ENCODE measurements at regions not wholly inside any gene's neighbourhood (a gene's known extent, or its start where the extent isn't known, plus 50 kb on each side); places are given as distances from the start of the nearest gene placed in this dataset.
"Not testable (repeated sequence)": the region's sequence is repeated elsewhere in the genome, so short reads cannot be mapped to it uniquely, and the experiment has no call there.

GRCh38 chr5:173387293-173387692 is 59.1 kb upstream of the STC2 start:
- H3K4me3 ChIP-seq (ENCODE audit: insufficient read depth, low read depth, low read length); H3K27me3 ChIP-seq (ENCODE audit: control insufficient read depth, insufficient read depth, low read length); H3K36me3 ChIP-seq (replicated peaks; ENCODE audit: control insufficient read depth, insufficient read depth, low read length); DNase-seq: not testable (repeated sequence)

- Histone ChIP-seq H3K4me3 (ENCODE audit: insufficient read depth, low read depth, low read length) (no peak overlapping the region), H3K27me3 (ENCODE audit: control insufficient read depth, insufficient read depth, low read length) (no peaks in the 10 kb centered on the region), H3K36me3 (replicated peaks; ENCODE audit: control insufficient read depth, insufficient read depth, low read length) (no peaks in the 10 kb centered on the region)
- no peak for DNase-seq
These were observed 57.7 kb upstream of the STC2 start for GRCh38 chr5:173385832-173386360.

- no peak overlapping the region for H3K4me3 ChIP-seq (ENCODE audit: insufficient read depth, low read depth, low read length)
- H3K27me3 ChIP-seq (ENCODE audit: control insufficient read depth, insufficient read depth, low read length) = no peaks in the 10 kb centered on the region
- no peak for DNase-seq
These were observed 55.5 kb upstream of the STC2 start for GRCh38 chr5:173383711-173384110.

GRCh38 chr5:173378727-173379126 is 50.5 kb upstream of the STC2 start:
- Histone ChIP-seq H3K4me3 (ENCODE audit: insufficient read depth, low read depth, low read length) (no peak overlapping the region), H3K27me3 (ENCODE audit: control insufficient read depth, insufficient read depth, low read length) (no peaks in the 10 kb centered on the region)

More at GRCh38 chr5:173383711-173384110, 55.5 kb upstream of the STC2 start:
- H3K36me3 ChIP-seq (replicated peaks; ENCODE audit: control insufficient read depth, insufficient read depth, low read length) = no peaks in the 10 kb centered on the region

More at GRCh38 chr5:173378727-173379126, 50.5 kb upstream of the STC2 start:
- no peaks in the 10 kb centered on the region for H3K36me3 ChIP-seq (replicated peaks; ENCODE audit: control insufficient read depth, insufficient read depth, low read length)
- no peak for DNase-seq
